ENCODE measurements at regions not wholly inside any gene's neighbourhood (a gene's known extent, or its start where the extent isn't known, plus 50 kb on each side); places are given as distances from the start of the nearest gene placed in this dataset.
"Not testable (repeated sequence)": the region's sequence is repeated elsewhere in the genome, so short reads cannot be mapped to it uniquely, and the experiment has no call there.

GRCh38 chr4:174382938-174383605 is 99.4 kb downstream of the CEP44 start:
- H3K36me3 ChIP-seq (ENCODE audit: control insufficient read depth, insufficient read depth, low read length); H3K4me3 ChIP-seq (ENCODE audit: low read depth, low read length); H3K9me3 ChIP-seq (ENCODE audit: control insufficient read depth, insufficient read depth, low read depth, low read length); H3K27me3 ChIP-seq (ENCODE audit: control insufficient read depth, insufficient read depth, low read length): not testable (repeated sequence)
- H3K4me1 ChIP-seq (ENCODE audit: control insufficient read depth, insufficient read depth, low read length) = peaks cover 47% of the 10 kb centered on the region
- peak overlapping the region; percentile 71 for H3K9ac ChIP-seq (ENCODE audit: low read length)
- H3K27ac ChIP-seq (ENCODE audit: low read depth, low read length) = peak overlapping the region; percentile 36; the same call in 1 of the 2 replicates
